ENCODE measurements at regions not wholly inside any gene's neighbourhood (a gene's known extent, or its start where the extent isn't known, plus 50 kb on each side); places are given as distances from the start of the nearest gene placed in this dataset.

GRCh38 chr3:24707936-24708335 lies 213.3 kb upstream of the THRB start:
- Mint-ChIP-seq H3K4me1 (no peaks in the 10 kb centered on the region), H3K27ac (no peak overlapping the region), H3K27me3 (ENCODE audit: insufficient read depth) (peaks cover 10% of the 10 kb centered on the region), H3K9me3 (no peaks in the 10 kb centered on the region), H3K36me3 (ENCODE audit: low read depth) (no peaks in the 10 kb centered on the region), H3K4me3 (no peak overlapping the region)
- no peak for TF ChIP-seq CTCF (conservative IDR thresholded peaks at IDR 0.05)
- Histone ChIP-seq H3K9ac (ENCODE audit: extremely low read depth, low read length, poor library complexity, severe bottlenecking) (no peak overlapping the region), H3K27ac (ENCODE audit: low read depth, low read length) (no peak overlapping the region), H3K36me3 (ENCODE audit: control insufficient read depth, insufficient read depth, low read length) (no peaks in the 10 kb centered on the region), H3K9me3 (ENCODE audit: control insufficient read depth, low read length) (no peaks in the 10 kb centered on the region), H3K27me3 (ENCODE audit: control insufficient read depth, insufficient read depth, low read length, poor library complexity, severe bottlenecking) (peaks cover 8% of the 10 kb centered on the region), H3K4me1 (ENCODE audit: control insufficient read depth, insufficient read depth, low read length) (no peaks in the 10 kb centered on the region), H3K4me3 (ENCODE audit: low read length) (no peak overlapping the region)
- no peak for DNase-seq

DNA sequence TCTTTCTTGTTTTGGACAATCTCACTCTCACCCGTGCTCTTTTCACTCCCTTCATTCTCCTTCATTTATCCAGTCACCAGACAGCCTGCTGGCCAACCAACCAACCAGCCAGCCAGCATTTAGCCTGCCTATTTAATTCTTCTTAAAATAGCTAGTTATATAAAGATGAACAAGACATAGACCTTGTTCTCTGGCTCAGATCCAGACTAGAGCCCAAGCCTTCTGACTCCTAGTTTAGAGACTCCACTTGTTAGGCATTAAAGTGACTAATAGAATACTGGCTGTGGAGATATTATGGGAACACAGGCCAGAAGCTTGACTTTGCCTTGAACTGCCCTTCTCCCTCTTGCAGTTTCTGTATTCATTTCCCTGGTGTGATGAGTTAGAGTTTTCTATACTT lies 215.3 kb upstream of the THRB start:
- H3K36me3 ChIP-seq (ENCODE audit: control insufficient read depth, insufficient read depth, low read length): no peaks in the 10 kb centered on the region
- H3K9ac ChIP-seq (ENCODE audit: extremely low read depth, low read length, poor library complexity, severe bottlenecking): no peak overlapping the region
- H3K4me1 Mint-ChIP-seq: no peaks in the 10 kb centered on the region
- H3K4me3 Mint-ChIP-seq: no peak overlapping the region
- peaks cover 8% of the 10 kb centered on the region for H3K27me3 Mint-ChIP-seq (ENCODE audit: insufficient read depth)
- H3K4me3 ChIP-seq (ENCODE audit: low read length): no peak overlapping the region
- H3K27ac ChIP-seq (ENCODE audit: low read depth, low read length): no peak overlapping the region
- H3K27ac Mint-ChIP-seq: no peak overlapping the region
- no peak for TF ChIP-seq CTCF (conservative IDR thresholded peaks at IDR 0.05)
- no peaks in the 10 kb centered on the region for H3K36me3 Mint-ChIP-seq (ENCODE audit: low read depth)
- WGBS, 2 experiments (ENCODE audit: insufficient coverage in 1 of 2, insufficient read length in 1 of 2): 84% methylated on average over 1 of the region's 1 CpG; no CpG with 5 or more reads in 1 of the 2 experiments
- no peak for DNase-seq
- peaks cover 8% of the 10 kb centered on the region for H3K27me3 ChIP-seq (ENCODE audit: control insufficient read depth, insufficient read depth, low read length, poor library complexity, severe bottlenecking)
- H3K9me3 Mint-ChIP-seq: no peaks in the 10 kb centered on the region
- no peaks in the 10 kb centered on the region for H3K4me1 ChIP-seq (ENCODE audit: control insufficient read depth, insufficient read depth, low read length)
- no peaks in the 10 kb centered on the region for H3K9me3 ChIP-seq (ENCODE audit: control insufficient read depth, low read length)

DNA sequence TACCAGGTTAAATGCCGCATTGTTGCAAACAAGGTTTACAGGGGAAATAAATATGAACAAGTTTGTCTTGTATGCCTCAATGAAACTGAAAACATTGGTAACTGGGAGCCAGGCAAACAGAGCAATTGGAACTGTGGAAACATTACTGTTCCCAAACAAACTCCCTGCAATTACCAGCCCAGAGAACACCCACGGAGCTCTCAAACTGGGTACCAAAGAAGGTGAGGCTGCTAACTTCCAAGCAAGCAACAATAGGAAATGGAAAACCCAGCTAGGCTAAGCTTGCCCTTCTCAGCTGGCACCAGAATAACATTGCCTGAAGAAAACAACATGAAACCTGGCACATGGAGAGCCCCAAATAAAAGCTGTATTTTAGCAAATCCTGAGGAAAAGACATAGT lies 218.9 kb upstream of the THRB start:
- H3K9me3 Mint-ChIP-seq: no peaks in the 10 kb centered on the region
- H3K27ac ChIP-seq (ENCODE audit: low read depth, low read length): no peak overlapping the region
- H3K27ac Mint-ChIP-seq: no peak overlapping the region

More for the DNA sequence above, 218.9 kb upstream of the THRB start:
- Mint-ChIP-seq H3K4me1 (peaks cover 4% of the 10 kb centered on the region), H3K4me3 (no peak overlapping the region), H3K27me3 (ENCODE audit: insufficient read depth) (peaks cover 1% of the 10 kb centered on the region), H3K36me3 (ENCODE audit: low read depth) (no peaks in the 10 kb centered on the region)
- Histone ChIP-seq H3K4me1 (ENCODE audit: control insufficient read depth, insufficient read depth, low read length) (no peaks in the 10 kb centered on the region), H3K27me3 (ENCODE audit: control insufficient read depth, insufficient read depth, low read length, poor library complexity, severe bottlenecking) (no peaks in the 10 kb centered on the region), H3K4me3 (ENCODE audit: low read length) (no peak overlapping the region), H3K36me3 (ENCODE audit: control insufficient read depth, insufficient read depth, low read length) (no peaks in the 10 kb centered on the region), H3K9ac (ENCODE audit: extremely low read depth, low read length, poor library complexity, severe bottlenecking) (no peak overlapping the region), H3K9me3 (ENCODE audit: control insufficient read depth, low read length) (no peaks in the 10 kb centered on the region)
- TF ChIP-seq CTCF (conservative IDR thresholded peaks at IDR 0.05): no peak
- DNase-seq: no peak
- 65 to 100% methylated on average over 1 to 2 of the region's 2 CpGs for WGBS, 2 experiments (ENCODE audit: insufficient coverage in 1 of 2, insufficient read length in 1 of 2)

All from endodermal cell (in vitro differentiated cells).